NCI-H748 treated with DMSO at 0.1 percent for 48 hours (cell line): ENCODE measurements at regions not wholly inside any gene's neighbourhood (a gene's known extent, or its start where the extent isn't known, plus 50 kb on each side); places are given as distances from the start of the nearest gene placed in this dataset.

Experiments
- DNase-seq: peaks from one replicate; lab custom pipeline; 2025; lab: John Stamatoyannopoulos, UW

DNA sequence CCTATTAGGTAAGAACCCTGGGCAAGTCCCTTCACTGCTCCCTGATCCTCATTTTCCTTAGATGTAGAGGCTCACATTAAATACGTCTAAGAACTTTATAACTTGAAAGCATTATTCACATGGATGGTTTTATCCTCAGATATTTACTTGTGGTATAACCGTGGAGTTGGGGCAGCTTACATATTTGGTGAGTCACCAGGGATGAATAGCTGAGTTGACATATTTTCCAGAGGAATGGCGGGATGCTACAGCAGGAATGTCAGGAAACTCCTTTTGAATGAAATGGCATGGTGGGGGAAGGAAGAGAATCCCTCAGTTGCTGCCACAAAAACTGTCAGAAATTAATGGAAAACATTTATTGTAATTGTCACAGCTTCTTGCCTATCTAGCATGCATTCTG, 165.3 kb upstream of the RPS6KA3 start:
- DNase-seq = no peak

DNA sequence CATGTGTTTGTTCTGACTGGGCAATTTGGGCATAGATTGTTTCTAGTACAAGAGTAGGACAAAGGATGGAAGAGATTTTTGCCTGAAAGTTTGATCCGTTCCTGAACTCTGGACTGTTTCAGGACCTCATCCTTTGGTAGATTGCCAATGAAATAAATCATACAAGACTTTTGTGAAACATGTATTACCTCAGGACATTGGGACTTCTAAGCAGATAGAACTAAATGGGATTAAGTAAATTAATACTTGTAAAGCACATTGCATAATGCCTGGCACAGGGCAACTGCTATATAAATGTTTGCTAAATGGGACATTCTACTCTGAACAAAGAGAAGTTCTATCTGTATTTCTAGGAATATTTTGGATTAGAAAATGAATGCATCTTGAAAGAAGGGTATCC, 164.8 kb upstream of the RPS6KA3 start:
- DNase-seq = no peak

DNA sequence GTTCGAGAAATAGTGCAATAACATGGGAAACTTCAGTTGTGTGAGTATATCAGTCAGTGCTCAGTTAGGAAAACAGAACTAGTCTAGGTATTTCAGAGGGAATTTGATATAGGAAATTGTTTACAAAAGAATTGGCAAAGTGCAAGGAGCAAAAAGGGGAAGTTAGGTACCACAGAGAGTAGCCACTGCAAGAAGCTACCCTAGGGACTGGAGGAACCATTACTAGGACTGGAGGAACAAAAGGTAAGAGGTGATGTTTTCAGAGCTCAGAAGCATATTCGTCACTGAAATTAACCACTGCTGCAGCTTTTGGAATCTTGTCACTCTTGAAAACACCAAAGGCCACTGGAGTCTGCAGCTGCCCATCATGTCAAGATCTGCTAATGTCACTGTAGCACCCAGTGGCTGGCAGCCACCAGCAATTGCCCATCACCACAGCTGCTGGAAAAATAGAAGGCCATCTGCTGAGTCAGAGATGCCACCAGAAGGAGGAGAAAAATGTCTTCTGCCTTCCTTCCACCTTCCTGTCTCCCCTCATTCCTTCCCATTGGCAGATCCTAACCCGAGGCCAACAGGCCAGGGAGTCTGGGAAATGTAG, 160.6 kb upstream of the RPS6KA3 start:
- DNase-seq = no peak

DNA sequence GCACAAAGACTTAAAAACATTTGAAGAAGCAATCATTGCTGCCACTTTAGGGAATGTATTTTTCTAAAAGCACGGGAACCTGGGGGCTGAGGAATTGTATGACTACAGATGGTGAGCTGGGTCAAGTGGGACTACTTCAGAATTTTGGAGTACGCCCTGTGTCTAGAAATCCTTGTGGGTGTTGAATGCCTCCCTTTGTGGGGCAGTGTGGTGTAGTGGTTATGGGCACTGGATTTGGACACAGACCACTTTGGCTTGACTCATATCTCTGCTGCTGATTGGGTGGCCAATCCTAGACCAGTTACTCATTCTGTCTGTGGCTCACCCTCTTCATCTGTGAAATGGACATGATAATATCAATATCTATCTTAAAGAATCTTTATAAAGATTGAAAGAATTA, 155.0 kb upstream of the RPS6KA3 start:
- DNase-seq = no peak

DNA sequence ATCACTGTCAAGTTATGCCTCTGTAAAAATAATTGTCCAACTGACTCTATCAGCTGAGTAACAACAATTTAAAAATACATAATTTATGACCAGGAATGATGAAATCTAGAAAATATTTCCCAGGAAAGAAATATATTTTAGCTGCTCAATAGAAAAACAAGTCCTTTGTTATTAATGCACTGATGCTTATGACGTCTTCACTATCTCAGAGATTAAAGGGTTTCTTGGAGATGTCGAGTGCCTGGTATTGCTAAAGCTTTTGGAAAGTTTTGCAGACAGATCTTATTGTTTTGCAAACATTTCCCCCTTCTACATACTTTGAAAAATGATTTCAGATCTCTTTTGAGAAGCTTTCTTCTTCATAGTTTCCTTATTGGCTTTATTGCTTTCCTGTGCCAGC, 154.6 kb upstream of the RPS6KA3 start:
- no peak for DNase-seq

DNA sequence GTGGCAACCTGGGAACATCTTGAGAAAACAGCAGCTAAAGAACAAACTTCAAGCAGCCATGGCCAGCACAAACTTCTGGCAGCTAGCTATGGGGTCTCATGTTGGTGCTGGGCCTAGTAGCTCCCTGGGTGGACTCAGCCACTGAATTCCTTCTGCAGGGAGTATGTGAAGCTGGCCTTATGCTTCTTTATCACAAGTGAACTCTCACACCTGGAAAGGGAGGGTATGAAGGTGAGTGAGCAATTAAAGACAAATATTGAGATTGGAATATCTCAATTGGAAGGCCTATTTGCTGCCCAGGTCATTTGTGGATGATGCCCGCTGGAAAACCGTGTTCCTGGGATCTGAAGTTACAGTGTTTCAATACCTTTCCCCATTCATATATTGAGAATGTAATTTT, 153.3 kb upstream of the RPS6KA3 start:
- no peak for DNase-seq

DNA sequence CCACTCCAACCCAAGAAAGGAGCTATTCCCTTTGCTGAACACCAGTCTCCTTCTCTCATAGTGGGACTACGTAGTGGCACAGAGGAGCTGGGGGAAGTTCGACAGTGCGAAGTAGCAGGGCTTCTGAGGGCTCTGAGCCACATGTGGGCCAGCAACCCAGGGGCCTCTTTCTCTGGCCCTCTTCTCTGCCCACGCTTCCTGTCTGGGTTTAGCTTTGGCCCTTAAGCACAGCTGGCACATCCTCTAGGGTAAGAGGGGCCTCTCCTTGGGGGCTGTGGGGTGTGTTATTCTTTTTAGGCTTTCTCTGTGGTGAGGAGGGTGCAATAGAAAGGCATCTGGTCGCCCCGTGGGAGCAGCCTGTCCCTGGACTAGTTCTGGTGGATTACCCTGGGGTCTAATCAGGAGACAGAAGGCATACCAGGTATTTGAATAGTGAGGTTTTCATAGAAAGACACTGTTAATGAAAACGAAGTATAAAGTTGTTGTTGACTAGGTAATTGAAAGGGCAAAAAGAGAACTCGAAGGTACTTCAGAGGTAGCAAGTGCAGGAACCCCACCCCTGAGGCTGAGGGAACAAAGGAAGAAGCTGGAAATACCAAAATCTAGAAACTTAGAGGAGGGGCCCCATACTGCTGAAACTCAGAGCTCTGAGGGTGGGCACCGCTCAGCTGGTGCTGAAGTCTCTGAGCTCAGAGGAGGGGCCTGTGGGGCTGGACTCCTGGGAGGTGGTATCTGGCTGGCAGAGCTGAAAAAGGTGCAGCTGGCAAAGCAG, 151.9 kb upstream of the RPS6KA3 start:
- DNase-seq = no peak

DNA sequence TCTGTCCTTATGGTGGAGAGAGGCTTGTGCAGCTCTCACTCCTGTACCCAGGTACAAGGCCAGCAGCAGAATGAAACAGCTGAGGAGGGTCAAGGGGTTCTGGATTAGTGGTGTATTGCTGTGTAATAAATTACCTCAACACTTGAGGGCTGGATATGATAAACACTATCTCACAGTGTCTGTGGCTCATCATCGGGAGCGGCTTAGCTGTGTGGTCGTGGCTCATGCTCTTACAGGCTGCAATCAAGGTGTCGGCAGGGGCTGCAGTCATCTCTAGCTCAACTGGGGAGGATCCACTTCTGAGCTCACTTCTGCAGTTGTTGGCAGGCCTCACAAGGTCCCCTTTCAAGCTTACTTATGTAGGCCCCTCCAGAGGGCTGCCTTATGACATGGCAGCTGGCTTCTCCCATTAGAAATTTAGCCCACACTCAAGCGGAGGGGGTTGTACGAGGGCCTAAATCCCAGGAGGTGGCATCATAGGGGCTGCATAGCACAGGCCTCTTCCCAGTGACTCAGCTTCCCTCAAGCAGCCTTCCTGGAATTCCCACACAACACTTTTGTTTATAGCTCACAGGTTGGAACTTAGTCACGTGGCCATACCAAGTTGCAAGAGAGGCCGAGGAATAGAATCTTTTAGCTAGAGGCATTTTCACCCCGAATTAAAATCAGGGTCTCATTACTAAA, 148.2 kb upstream of the RPS6KA3 start:
- no peak for DNase-seq

DNA sequence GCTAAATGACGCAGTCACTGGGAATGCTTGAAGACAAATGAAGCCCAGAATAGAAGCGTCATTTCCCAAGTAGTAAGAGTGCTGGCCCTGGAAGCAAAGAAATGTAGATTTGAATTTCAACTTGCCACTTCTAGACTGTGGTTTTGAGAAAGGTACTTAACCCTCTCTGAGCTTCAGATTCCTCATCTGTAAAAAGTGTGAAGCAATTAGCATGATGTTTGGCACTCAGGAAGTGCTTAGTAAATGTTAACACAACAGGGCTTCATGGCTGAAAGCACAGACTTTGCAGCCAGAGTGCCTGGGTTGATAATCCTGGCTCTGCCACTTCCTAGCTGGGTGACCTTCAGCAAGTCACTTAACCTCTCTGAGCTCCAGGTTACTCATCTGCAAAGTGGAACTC, 147.4 kb upstream of the RPS6KA3 start:
- no peak for DNase-seq

DNA sequence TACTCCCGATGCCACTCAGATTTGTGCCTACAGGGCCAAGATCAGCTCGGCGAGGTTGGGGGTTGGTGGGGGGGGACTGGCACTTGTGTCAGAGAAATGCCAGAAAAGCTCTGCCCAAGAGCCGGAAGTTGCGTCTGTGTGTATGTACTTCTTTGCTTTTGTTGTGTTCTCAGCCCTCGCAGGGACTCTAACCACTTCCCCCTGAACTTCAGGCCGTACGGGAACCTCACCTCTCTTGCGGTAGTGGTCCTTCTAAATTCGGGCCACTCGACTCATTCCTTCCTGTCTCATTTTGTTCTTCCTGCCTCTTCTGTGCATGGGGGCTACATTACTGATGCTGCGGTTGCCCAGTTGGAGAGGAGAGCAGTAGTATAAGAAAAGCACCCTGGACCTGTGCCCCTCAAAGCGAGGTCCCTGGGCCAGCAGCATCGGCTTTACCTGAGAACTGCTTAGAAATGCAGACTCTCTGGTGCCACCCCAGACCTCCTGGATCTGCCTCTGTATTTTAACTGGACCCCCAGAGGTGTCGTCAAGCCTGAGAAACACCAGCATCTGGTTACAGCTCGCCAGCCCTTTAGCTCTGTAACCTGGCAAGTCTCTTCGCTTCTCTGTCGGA, 146.3 kb upstream of the RPS6KA3 start:
- no peak for DNase-seq

DNA sequence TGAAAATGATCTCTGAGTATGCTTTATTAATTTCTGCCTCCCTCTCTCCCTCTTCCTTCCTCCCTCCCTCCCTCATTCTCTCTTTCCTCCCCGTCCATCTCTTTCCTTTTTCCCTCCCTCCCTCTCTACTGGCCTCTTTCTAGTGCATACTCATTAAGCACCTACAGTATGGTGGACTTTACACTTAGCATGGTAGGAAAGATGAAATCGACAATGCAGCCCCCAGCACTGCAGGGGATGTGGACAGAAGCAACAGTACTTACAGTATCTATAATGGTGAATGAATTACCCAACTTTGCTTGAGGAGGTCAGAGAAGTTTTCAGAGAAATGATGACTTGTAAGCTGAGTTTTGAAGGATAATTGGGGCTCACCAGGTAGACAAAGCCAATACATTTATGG, 143.8 kb upstream of the RPS6KA3 start:
- no peak for DNase-seq

DNA sequence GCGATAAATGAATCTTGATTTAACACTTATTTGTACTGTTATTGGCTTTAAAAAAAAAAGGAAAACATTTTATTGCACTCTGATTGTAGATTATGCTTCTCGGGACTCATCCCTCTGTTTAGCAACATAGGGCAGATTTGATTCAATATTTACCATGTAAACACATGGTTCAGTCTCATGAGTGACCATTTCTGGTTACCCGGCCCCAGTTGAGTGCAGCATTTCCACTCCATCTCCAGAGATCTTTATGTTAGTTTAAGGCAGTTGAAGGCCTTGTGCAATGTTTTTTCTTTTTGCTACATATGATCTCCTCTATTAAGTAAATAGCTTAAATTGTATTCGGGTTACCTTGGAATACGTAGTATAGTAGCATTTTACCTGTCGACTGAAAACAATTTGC, 143.3 kb upstream of the RPS6KA3 start:
- no peak for DNase-seq

DNA sequence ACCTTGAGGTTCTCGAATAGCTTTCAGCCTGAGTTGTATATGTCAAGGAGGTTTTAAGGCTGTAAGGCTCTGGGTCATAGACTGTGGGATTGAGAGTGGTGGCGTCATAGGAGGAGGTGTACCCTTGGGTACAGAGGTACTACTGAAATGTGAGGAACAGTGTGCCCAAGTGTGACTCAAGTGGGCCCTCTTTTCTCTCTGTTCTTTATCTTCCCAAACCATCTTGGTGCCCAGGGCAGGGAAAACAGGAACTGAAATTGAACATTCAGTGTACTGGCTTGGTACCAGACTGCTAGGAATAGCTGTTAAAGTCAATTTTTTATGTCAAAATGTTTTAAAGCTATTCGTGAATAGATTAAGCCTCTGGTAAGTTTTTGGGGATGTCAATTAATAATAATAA, 136.2 kb upstream of the RPS6KA3 start:
- no peak for DNase-seq

DNA sequence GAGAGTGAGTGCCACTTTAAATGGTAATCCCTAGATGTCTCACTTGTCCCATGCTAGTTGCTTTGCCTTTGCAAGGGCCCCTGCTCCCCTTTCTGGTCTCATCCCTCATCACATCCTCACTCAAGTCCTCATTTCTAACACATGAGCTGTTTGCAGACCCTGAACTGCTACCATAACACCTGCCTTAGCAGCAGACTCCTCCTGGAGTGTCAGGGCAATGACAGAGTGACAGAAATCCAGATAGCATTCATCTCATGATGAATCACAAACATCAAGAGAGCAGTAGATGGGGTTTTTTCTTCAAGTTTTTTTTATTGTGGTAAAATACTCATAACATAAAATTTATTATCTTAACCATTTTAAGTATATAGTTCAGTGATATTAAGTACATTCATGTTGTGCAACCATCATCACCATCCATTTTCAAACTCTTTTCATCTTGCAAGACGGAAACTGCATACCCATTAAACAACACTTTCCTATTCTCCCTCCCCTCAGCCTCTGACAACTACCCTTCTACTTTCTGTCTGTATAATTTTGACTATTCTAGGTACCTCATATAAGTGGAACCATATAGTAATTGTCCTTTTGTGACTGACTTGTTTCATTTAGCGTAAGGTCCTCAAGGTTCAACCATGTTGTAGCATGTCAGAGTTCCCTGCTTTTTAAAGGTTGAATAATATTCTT, 133.2 kb upstream of the RPS6KA3 start:
- DNase-seq = no peak

DNA sequence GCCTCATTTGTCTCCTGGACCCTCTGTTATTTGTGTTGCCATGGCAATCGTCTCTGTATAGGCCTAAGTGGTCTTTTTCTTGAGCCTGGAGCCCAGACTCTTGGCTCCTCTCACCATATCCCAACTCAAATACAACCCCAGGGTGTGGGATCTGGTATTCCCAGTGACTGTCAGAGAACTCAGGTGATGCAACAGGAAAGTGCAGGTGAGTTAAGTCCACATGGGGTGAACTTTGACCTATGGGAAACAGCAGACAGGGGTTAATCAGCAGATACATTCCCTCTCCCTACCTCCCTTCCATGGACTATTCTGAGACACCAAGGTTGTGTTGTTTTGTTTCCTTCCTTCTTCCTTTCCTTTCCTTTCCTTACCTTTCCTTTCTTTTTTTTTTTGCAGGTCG, 130.9 kb upstream of the RPS6KA3 start:
- DNase-seq = no peak

DNA sequence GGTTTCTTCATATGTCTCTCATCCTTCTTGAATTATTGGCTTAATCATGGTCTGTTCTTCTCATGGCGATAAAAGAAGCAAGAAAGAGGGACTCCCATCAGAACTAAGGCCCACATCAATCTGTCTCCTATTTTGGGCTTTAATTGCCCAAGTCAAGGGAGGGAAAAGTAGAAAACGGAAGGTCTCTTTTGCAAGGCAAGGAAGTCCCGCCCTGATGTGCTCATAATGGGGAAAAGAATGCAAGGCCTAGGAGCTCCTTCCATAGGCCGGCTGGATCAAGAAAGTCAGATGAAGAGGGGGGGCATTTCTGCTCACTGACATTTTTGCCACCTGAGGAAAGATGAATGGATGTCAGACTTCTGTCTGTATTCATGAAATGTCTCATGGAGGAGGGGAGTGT, 127.7 kb upstream of the RPS6KA3 start:
- DNase-seq = no peak

DNA sequence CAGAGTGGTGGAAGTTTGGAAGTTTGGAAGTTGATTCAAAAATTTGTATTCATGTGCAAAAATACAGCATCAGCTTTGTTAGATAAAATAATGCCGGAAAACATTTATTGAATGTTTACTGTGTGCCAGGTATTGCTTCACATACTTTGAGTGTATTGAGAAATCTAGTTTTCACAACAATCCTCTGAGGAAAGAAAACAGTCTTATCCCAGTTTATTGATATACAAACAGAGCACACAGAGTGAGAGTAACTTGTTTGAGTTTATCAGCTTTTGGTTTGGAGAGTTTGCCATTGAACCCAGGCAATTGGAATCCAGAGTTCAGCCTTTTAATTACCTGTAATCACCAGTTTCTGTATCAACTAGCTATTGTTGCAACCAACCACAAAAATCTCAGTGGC, 127.2 kb upstream of the RPS6KA3 start:
- no peak for DNase-seq

DNA sequence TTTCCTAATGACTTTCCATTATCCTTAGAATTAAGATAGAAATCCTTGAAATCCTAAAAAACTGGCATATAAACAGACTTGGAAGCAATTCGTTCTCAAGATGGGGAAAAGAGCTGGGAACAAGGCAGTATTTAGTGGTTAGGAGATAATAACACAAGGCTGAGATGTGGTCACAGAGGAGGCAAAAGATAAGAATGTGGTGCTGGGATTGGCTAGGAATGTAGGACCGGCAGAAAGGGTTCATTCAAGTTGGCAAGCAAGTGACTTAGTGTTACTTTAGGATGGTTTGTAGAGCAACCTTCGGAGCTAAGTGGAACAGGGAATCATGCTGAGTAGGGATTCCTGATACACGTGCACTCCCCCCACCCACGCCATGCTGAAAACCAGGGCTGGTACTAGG, 121.9 kb upstream of the RPS6KA3 start:
- DNase-seq = no peak

DNA sequence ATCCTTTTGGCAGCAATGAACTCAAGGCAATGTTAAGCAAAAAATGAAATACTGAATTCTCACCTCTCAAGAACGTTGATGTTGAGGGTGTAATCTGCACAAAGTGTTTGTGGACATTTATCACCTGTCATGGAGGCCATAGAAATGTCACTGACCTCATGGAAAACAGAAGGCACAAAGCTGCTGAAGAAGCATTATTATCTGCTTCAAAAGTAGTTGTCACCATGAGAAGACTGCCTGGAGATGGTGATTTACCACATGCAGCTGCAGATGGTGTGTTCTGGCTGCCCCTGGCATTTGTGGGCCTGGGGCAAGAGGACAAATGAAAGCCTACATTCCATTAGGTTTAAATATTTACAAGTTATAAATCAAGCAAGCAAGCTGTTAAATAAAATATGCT, 116.8 kb upstream of the RPS6KA3 start:
- DNase-seq = no peak

DNA sequence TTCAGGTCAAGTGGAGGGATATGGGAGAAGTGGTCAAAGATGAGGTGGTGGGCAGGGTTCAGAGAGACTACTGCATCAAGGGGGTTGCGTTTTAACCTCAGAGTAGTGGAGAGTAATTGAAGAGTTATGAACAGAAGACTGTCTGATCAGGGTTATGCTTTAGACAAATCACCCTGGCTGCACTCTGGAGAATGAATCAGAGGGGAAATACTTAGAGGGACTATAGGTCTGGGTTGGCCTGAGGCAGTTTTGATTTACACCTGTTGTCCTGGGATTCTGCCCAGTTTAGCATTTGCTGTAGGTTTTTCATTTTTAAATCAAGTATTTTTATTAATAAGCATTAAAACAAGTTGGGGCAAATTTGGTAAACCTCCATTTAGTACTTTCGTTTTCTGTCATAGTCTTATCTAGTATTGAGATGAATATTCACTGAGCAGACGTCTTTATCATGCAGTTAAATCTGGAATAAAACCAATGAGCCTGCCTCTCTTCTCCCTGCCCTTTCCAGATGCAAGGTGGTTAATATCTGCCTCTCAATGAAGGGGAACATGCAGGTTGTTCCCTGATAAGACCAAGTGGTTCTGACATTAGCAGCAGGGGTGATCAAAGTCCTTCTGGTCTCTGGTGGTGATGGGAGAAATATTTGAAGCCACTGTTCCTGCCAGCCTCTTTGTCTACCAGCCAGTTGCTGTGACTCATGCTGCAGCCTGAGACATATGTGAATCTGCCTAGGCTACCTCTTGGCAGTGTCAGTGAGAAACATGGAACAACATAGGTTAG, 116.0 kb upstream of the RPS6KA3 start:
- DNase-seq = no peak

DNA sequence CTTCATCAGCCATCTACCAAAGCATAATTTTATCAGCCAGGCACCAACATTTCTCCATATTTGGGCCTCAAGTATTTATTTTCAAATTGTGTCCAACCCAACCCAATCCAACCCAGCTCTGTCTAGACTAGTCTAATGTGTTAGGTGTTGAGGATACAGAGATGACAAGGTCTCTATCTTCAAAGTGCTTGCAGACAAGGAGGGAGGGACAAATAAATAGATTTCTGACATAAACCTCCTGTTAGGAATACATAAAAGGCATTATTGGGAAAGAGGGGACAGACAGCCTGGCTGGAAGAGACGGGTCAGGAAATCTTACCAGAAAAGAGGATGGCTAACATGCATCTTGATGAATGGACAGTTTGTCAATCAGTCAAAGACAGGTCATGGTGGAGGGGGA, 115.4 kb upstream of the RPS6KA3 start:
- DNase-seq = no peak
